HepG2 (cell line): ENCODE measurements at regions not wholly inside any gene's neighbourhood (a gene's known extent, or its start where the extent isn't known, plus 50 kb on each side); places are given as distances from the start of the nearest gene placed in this dataset.

Source experiments
- CTCF ChIP-seq: sonication (generic); formaldehyde crosslinking; IDR thresholded peaks from 2 replicates; pipeline ENCODE4 v1.5.0; 2020; ENCODE audit warnings: mild to moderate bottlenecking, missing genetic modification reagents, moderate library complexity
- HDAC2 ChIP-seq: sonication (generic); formaldehyde crosslinking; IDR thresholded peaks from 2 replicates; pipeline ENCODE4 v1.4.0; 2020; ENCODE audit warnings: missing genetic modification reagents
- NFYB ChIP-seq: sonication (generic); formaldehyde crosslinking; IDR thresholded peaks from 2 replicates; pipeline ENCODE4 v1.4.0; 2020; ENCODE audit warnings: missing genetic modification reagents
- POLR2A ChIP-seq, 2 experiments: IDR thresholded peaks; 2 replicates each; pipeline ENCODE4 v1.6.1; 2011; ENCODE audit warnings: low read depth in 2 of 2, low read length in 2 of 2, mild to moderate bottlenecking in 1 of 2, moderate library complexity in 1 of 2; ENCODE audit not compliant: insufficient read depth in 1 of 2
- SMARCC2 ChIP-seq: fragments of 450-650 bp; IDR thresholded peaks from 2 replicates; pipeline ENCODE4 v1.6.1; 2017; ENCODE audit warnings: antibody characterized with exemption, mild to moderate bottlenecking
- TAF1 ChIP-seq: sonication (generic); formaldehyde crosslinking; IDR thresholded peaks from 2 replicates; pipeline ENCODE4 v1.4.0; 2020; ENCODE audit warnings: missing genetic modification reagents
- ZNF780A ChIP-seq: sonication (generic); formaldehyde crosslinking; IDR thresholded peaks from 2 replicates; pipeline ENCODE4 v1.8.0; 2022; ENCODE audit warnings: mild to moderate bottlenecking, missing genetic modification reagents, moderate library complexity
- TF ChIP-seq, protein P1 (sequence below): IDR thresholded peaks from 2 replicates; pipeline ENCODE4 v1.6.1; 2016; ENCODE audit warnings: low read depth, control low read depth

GRCh38 chr21:37984416-37984815, 68.2 kb upstream of the KCNJ6 start:
- TF ChIP-seq, protein P1, sequence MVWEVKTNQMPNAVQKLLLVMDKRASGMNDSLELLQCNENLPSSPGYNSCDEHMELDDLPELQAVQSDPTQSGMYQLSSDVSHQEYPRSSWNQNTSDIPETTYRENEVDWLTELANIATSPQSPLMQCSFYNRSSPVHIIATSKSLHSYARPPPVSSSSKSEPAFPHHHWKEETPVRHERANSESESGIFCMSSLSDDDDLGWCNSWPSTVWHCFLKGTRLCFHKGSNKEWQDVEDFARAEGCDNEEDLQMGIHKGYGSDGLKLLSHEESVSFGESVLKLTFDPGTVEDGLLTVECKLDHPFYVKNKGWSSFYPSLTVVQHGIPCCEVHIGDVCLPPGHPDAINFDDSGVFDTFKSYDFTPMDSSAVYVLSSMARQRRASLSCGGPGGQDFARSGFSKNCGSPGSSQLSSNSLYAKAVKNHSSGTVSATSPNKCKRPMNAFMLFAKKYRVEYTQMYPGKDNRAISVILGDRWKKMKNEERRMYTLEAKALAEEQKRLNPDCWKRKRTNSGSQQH (CRISPR knock-in tag): no peak
- no peak for TF ChIP-seq CTCF (CRISPR knock-in tag)
- no peak for TF ChIP-seq ZNF780A
- no peak for TF ChIP-seq NFYB
- no peak for TF ChIP-seq POLR2A (IDR thresholded peaks at IDR 0.05; ENCODE audit: insufficient read depth in 1 of 2, low read depth in 2 of 2, low read length in 2 of 2)
- TF ChIP-seq TAF1 (CRISPR knock-in tag): no peak
- no peak for TF ChIP-seq HDAC2 (CRISPR knock-in tag)
- TF ChIP-seq SMARCC2: no peak
